H9 (cell line): ENCODE measurements at regions not wholly inside any gene's neighbourhood (a gene's known extent, or its start where the extent isn't known, plus 50 kb on each side); places are given as distances from the start of the nearest gene placed in this dataset.

Experiments
- DNase-seq: peaks from one replicate; pipeline ENCODE4 v3.0.0-alpha.2; 2017
- H2AFZ ChIP-seq: one replicate; pipeline ENCODE4 v1.6.1; 2013; ENCODE audit warnings: mild to moderate bottlenecking, low read length, control low read depth, moderate library complexity
- H2AK5ac ChIP-seq: 2 replicates; pipeline ENCODE4 v1.6.1; 2013; ENCODE audit warnings: low read length, control low read depth, mixed read lengths; ENCODE audit not compliant: insufficient read length
- H2BK120ac ChIP-seq: one replicate; pipeline ENCODE4 v1.6.1; 2013; ENCODE audit warnings: low read depth, mild to moderate bottlenecking, low read length, control low read depth, inconsistent platforms; ENCODE audit not compliant: poor library complexity, severe bottlenecking
- H2BK12ac ChIP-seq: 2 replicates; pipeline ENCODE4 v1.6.1; 2013; ENCODE audit warnings: low read length, control low read depth, mixed read lengths, low read depth; ENCODE audit not compliant: insufficient read length
- H2BK15ac ChIP-seq: 2 replicates; pipeline ENCODE4 v1.6.1; 2013; ENCODE audit warnings: low read depth, low read length, control low read depth
- H2BK20ac ChIP-seq: one replicate; pipeline ENCODE4 v1.6.1; 2013; ENCODE audit warnings: low read depth, mild to moderate bottlenecking, low read length, control low read depth, inconsistent platforms; ENCODE audit not compliant: poor library complexity, severe bottlenecking
- H2BK5ac ChIP-seq: 2 replicates; pipeline ENCODE4 v1.6.1; 2013; ENCODE audit warnings: low read length, control low read depth, mixed read lengths; ENCODE audit not compliant: insufficient read length
- H3K14ac ChIP-seq: 2 replicates; pipeline ENCODE4 v1.6.1; 2013; ENCODE audit warnings: low read length, control low read depth; ENCODE audit not compliant: insufficient read depth
- H3K18ac ChIP-seq: 2 replicates; pipeline ENCODE4 v1.6.1; 2013; ENCODE audit warnings: low read depth, mild to moderate bottlenecking, mixed read lengths, low read length, control low read depth; ENCODE audit not compliant: insufficient read length
- H3K23ac ChIP-seq: 2 replicates; pipeline ENCODE4 v1.6.1; 2013; ENCODE audit warnings: low read length, control low read depth, mixed read lengths, low read depth; ENCODE audit not compliant: insufficient read length
- H3K23me2 ChIP-seq: 2 replicates; pipeline ENCODE4 v1.6.1; 2013; ENCODE audit warnings: low read depth, mild to moderate bottlenecking, mixed read lengths, low read length, control low read depth; ENCODE audit not compliant: insufficient read length, poor library complexity, severe bottlenecking
- H3K27ac ChIP-seq: 2 replicates; pipeline ENCODE4 v1.5.1; 2013; ENCODE audit warnings: low read length, control low read depth, mixed read lengths, low read depth; ENCODE audit not compliant: insufficient read length
- H3K27me3 ChIP-seq: 2 replicates; pipeline ENCODE4 v1.6.1; 2013; ENCODE audit warnings: low read length, control low read depth, inconsistent platforms; ENCODE audit not compliant: insufficient read depth
- H3K4ac ChIP-seq: 2 replicates; pipeline ENCODE4 v1.6.1; 2013; ENCODE audit warnings: low read depth, mild to moderate bottlenecking, control low read depth, inconsistent platforms, low read length, moderate library complexity
- H3K4me1 ChIP-seq: 2 replicates; pipeline ENCODE4 v1.6.1; 2013; ENCODE audit warnings: low read length, control low read depth, inconsistent platforms; ENCODE audit not compliant: insufficient read depth
- H3K4me2 ChIP-seq: 2 replicates; pipeline ENCODE4 v1.6.1; 2013; ENCODE audit warnings: low read length, control low read depth, mixed read lengths; ENCODE audit not compliant: insufficient read length, insufficient read depth
- H3K56ac ChIP-seq: 2 replicates; pipeline ENCODE4 v1.6.1; 2013; ENCODE audit warnings: low read depth, mild to moderate bottlenecking, mixed read lengths, low read length, control low read depth; ENCODE audit not compliant: insufficient read length
- H3K79me1 ChIP-seq: 2 replicates; pipeline ENCODE4 v1.6.1; 2013; ENCODE audit warnings: low read depth, mild to moderate bottlenecking, moderate library complexity, low read length, control low read depth, inconsistent platforms; ENCODE audit not compliant: insufficient read depth, poor library complexity, severe bottlenecking
- H3K79me2 ChIP-seq: 2 replicates; pipeline ENCODE4 v1.6.1; 2013; ENCODE audit warnings: low read length, control low read depth, inconsistent platforms; ENCODE audit not compliant: insufficient read depth
- H3K9ac ChIP-seq: 2 replicates; pipeline ENCODE4 v1.6.1; 2013; ENCODE audit warnings: low read length, control low read depth, mixed read lengths; ENCODE audit not compliant: insufficient read length; ENCODE audit errors: extremely low read depth
- H3K9me3 ChIP-seq: one replicate; pipeline ENCODE4 v1.6.1; 2013; ENCODE audit warnings: low read depth, low read length, inconsistent platforms; ENCODE audit not compliant: control insufficient read depth
- H3T11ph ChIP-seq: one replicate; pipeline ENCODE4 v1.6.1; 2013; ENCODE audit warnings: mild to moderate bottlenecking, low read length, control low read depth, inconsistent platforms
- H4K20me1 ChIP-seq: one replicate; pipeline ENCODE4 v1.6.1; 2013; ENCODE audit not compliant: control insufficient read depth, insufficient read length, insufficient read depth
- H4K5ac ChIP-seq: 2 replicates; pipeline ENCODE4 v1.6.1; 2013; ENCODE audit warnings: low read depth, mild to moderate bottlenecking, mixed read lengths, low read length, control low read depth; ENCODE audit not compliant: insufficient read length
- H4K8ac ChIP-seq: replicated peaks from 2 replicates; pipeline ENCODE4 v1.6.1; 2013; ENCODE audit warnings: low read length, control low read depth, mixed read lengths, low read depth; ENCODE audit not compliant: insufficient read length
- H4K91ac ChIP-seq: 2 replicates; pipeline ENCODE4 v1.6.1; 2013; ENCODE audit warnings: low read depth, mild to moderate bottlenecking, moderate library complexity, mixed read lengths, low read length, control low read depth; ENCODE audit not compliant: insufficient read length
- H3K27ac Mint-ChIP-seq, 3 experiments: 2 replicates in 2 of 3; 3 replicates in 1 of 3; pipeline ENCODE4 v1.8.0; 2020 to 2021; ENCODE audit warnings: mixed read lengths in 3 of 3, mild to moderate bottlenecking in 1 of 3, moderate library complexity in 1 of 3
- H3K27me3 Mint-ChIP-seq: 2 replicates; pipeline ENCODE4 v1.8.0; 2021; ENCODE audit warnings: low read depth, mild to moderate bottlenecking, moderate library complexity, mixed read lengths
- H3K36me3 Mint-ChIP-seq, 3 experiments: 2 replicates in 2 of 3; 3 replicates in 1 of 3; pipeline ENCODE4 v1.8.0; 2020 to 2021; ENCODE audit warnings: low read depth in 3 of 3, mixed read lengths in 3 of 3; ENCODE audit not compliant: insufficient read depth in 1 of 3
- H3K4me1 Mint-ChIP-seq, 2 experiments: 2 replicates each; pipeline ENCODE4 v1.8.0; 2020; ENCODE audit warnings: mixed read lengths in 2 of 2
- H3K4me3 Mint-ChIP-seq, 2 experiments: 2 replicates in 1 of 2; 3 replicates in 1 of 2; pipeline ENCODE4 v1.8.0; 2020 to 2021; ENCODE audit warnings: mild to moderate bottlenecking in 2 of 2, mixed read lengths in 2 of 2, moderate library complexity in 1 of 2
- H3K9me3 Mint-ChIP-seq, 2 experiments: 2 replicates in 1 of 2; 3 replicates in 1 of 2; pipeline ENCODE4 v1.8.0; 2020; ENCODE audit warnings: mild to moderate bottlenecking in 2 of 2, mixed read lengths in 2 of 2, moderate library complexity in 1 of 2
- WGBS: extraction: QIAGEN DNeasy Blood & Tissue Kit; methylation state at CpG from one replicate; pipeline ENCODE4 v1.1.7; 2013; ENCODE audit warnings: missing lambda C conversion rate, low lambda C conversion rate, mixed read lengths; ENCODE audit not compliant: insufficient read length; ENCODE audit errors: extremely low coverage; 5-methylcytosine and 5-hydroxymethylcytosine counted together
- TF ChIP-seq, protein P1 (sequence below): fragments of 200-600 bp; sonication (generic); conservative IDR thresholded peaks from 3 replicates; pipeline ENCODE4 v1.8.0; 2021; ENCODE audit warnings: antibody characterized with exemption, mild to moderate bottlenecking

DNA sequence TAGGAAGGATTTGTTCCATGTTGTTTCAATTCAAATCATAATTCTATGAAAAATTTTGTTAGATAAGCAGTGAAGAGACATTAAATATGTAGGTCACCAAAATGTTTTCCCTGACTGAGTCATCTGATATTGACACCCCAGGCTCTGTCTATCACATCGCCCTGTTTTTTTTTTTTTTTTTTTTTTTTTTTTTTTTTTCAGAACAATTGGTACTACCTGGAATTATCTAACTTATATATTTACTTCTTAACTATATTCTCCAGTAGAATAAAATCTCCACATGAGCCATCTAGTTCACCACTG, 97.8 kb upstream of the KRAS start:
- Histone ChIP-seq H3K23me2 (no peaks in the 10 kb centered on the region), H3K4ac (no peak overlapping the region), H2BK12ac (no peak overlapping the region), H2AFZ (no peak overlapping the region), H3K4me1 (no peaks in the 10 kb centered on the region), H3K9me3 (no peaks in the 10 kb centered on the region), H4K91ac (no peak overlapping the region), H3K27me3 (no peaks in the 10 kb centered on the region), H3K27ac (no peak overlapping the region), H2BK20ac (no peak overlapping the region), H3T11ph (no peak overlapping the region), H2AK5ac (no peak overlapping the region), H2BK5ac (no peak overlapping the region), H3K18ac (no peak overlapping the region), H3K79me1 (no peaks in the 10 kb centered on the region), H2BK120ac (no peak overlapping the region), H4K8ac (no peak overlapping the region), H3K79me2 (no peaks in the 10 kb centered on the region), H3K56ac (no peak overlapping the region), H4K5ac (no peak overlapping the region), H2BK15ac (no peak overlapping the region), H3K4me2 (no peak overlapping the region), H3K9ac (no peak overlapping the region), H4K20me1 (no peaks in the 10 kb centered on the region), H3K23ac (no peak overlapping the region), H3K14ac (no peak overlapping the region)
- Mint-ChIP-seq H3K27ac (no peak overlapping the region), H3K4me3 (no peak overlapping the region), H3K9me3 (peaks cover 3 to 4% of the 10 kb centered on the region in 2 experiments; a peak in 3 of 5 replicates), H3K27me3 (no peaks in the 10 kb centered on the region), H3K4me1 (peaks cover 3 to 6% of the 10 kb centered on the region in 2 experiments), H3K36me3 (no peaks in the 10 kb centered on the region)
- WGBS = no CpG with 5 or more reads among the region's 1 CpG
- TF ChIP-seq, protein P1, sequence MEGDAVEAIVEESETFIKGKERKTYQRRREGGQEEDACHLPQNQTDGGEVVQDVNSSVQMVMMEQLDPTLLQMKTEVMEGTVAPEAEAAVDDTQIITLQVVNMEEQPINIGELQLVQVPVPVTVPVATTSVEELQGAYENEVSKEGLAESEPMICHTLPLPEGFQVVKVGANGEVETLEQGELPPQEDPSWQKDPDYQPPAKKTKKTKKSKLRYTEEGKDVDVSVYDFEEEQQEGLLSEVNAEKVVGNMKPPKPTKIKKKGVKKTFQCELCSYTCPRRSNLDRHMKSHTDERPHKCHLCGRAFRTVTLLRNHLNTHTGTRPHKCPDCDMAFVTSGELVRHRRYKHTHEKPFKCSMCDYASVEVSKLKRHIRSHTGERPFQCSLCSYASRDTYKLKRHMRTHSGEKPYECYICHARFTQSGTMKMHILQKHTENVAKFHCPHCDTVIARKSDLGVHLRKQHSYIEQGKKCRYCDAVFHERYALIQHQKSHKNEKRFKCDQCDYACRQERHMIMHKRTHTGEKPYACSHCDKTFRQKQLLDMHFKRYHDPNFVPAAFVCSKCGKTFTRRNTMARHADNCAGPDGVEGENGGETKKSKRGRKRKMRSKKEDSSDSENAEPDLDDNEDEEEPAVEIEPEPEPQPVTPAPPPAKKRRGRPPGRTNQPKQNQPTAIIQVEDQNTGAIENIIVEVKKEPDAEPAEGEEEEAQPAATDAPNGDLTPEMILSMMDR = no peak
- DNase-seq = no peak
